ENCODE measurements at regions not wholly inside any gene's neighbourhood (a gene's known extent, or its start where the extent isn't known, plus 50 kb on each side); places are given as distances from the start of the nearest gene placed in this dataset.

DNA sequence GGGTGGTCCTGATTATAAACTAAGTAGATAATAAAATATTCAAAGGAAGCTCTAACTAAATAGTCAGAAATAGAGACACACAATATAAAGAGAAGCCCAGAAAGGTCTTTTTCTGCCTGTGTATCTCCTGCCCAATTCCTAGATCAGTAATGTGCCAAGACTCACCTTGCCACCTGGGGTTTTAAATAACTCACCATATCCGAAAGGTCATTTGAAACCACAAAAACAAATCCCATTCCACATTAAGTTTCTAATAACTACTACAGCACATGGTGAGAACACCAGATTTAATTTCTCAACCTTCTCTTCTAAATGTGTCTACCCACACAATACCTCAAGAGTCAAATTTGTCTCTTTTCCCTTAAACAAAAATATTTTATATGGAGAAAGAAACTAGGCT, 75.2 kb downstream of the ZNF608 start:
- Histone ChIP-seq H3K4me3 (ENCODE audit: low read depth, low read length) (no peak overlapping the region), H3K36me3 (ENCODE audit: control insufficient read depth in 2 of 2, insufficient read depth in 1 of 2, low read length in 2 of 2) (no peaks in the 10 kb centered on the region), H3K27ac (ENCODE audit: extremely low read depth, low read depth, low read length) (peak overlapping the region; percentile 72), H3K9me3 (ENCODE audit: control insufficient read depth, insufficient read depth, low read depth, low read length) (no peaks in the 10 kb centered on the region), H3K4me1 (ENCODE audit: control insufficient read depth, insufficient read depth, low read length) (peaks cover 60% of the 10 kb centered on the region)
- ChIA-PET CTCF (interaction anchor here (0.8 to 1.0 kb wide), 2 partner anchors 9 to 371 kb away, joined by 3 read pairs; no protein-coding TSS in a partner anchor), POLR2A (interaction anchor here (1.1 to 1.3 kb wide), 2 partner anchors 10 to 77 kb away, joined by 3 to 6 read pairs; no protein-coding TSS in a partner anchor)
- TF ChIP-seq, protein P1, sequence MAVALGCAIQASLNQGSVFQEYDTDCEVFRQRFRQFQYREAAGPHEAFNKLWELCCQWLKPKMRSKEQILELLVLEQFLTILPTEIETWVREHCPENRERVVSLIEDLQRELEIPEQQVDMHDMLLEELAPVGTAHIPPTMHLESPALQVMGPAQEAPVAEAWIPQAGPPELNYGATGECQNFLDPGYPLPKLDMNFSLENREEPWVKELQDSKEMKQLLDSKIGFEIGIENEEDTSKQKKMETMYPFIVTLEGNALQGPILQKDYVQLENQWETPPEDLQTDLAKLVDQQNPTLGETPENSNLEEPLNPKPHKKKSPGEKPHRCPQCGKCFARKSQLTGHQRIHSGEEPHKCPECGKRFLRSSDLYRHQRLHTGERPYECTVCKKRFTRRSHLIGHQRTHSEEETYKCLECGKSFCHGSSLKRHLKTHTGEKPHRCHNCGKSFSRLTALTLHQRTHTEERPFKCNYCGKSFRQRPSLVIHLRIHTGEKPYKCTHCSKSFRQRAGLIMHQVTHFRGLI (tag by site-specific recombination; IDR thresholded peaks at IDR 0.05): no peak
- TF ChIP-seq, protein P2, sequence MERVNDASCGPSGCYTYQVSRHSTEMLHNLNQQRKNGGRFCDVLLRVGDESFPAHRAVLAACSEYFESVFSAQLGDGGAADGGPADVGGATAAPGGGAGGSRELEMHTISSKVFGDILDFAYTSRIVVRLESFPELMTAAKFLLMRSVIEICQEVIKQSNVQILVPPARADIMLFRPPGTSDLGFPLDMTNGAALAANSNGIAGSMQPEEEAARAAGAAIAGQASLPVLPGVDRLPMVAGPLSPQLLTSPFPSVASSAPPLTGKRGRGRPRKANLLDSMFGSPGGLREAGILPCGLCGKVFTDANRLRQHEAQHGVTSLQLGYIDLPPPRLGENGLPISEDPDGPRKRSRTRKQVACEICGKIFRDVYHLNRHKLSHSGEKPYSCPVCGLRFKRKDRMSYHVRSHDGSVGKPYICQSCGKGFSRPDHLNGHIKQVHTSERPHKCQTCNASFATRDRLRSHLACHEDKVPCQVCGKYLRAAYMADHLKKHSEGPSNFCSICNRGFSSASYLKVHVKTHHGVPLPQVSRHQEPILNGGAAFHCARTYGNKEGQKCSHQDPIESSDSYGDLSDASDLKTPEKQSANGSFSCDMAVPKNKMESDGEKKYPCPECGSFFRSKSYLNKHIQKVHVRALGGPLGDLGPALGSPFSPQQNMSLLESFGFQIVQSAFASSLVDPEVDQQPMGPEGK (tag by site-specific recombination; IDR thresholded peaks at IDR 0.05): peak; percentile 13; the same call in 1 of the 2 replicates
- 0 out of 2 replicates have a peak, but pooled peaks have one; percentile 7 for TF ChIP-seq ZBTB17 (tag by site-specific recombination; IDR thresholded peaks at IDR 0.05)
- 0 out of 2 replicates have a peak, but pooled peaks have one; percentile 16 for TF ChIP-seq KLF10 (tag by site-specific recombination; IDR thresholded peaks at IDR 0.05)
- TF ChIP-seq, protein P3, sequence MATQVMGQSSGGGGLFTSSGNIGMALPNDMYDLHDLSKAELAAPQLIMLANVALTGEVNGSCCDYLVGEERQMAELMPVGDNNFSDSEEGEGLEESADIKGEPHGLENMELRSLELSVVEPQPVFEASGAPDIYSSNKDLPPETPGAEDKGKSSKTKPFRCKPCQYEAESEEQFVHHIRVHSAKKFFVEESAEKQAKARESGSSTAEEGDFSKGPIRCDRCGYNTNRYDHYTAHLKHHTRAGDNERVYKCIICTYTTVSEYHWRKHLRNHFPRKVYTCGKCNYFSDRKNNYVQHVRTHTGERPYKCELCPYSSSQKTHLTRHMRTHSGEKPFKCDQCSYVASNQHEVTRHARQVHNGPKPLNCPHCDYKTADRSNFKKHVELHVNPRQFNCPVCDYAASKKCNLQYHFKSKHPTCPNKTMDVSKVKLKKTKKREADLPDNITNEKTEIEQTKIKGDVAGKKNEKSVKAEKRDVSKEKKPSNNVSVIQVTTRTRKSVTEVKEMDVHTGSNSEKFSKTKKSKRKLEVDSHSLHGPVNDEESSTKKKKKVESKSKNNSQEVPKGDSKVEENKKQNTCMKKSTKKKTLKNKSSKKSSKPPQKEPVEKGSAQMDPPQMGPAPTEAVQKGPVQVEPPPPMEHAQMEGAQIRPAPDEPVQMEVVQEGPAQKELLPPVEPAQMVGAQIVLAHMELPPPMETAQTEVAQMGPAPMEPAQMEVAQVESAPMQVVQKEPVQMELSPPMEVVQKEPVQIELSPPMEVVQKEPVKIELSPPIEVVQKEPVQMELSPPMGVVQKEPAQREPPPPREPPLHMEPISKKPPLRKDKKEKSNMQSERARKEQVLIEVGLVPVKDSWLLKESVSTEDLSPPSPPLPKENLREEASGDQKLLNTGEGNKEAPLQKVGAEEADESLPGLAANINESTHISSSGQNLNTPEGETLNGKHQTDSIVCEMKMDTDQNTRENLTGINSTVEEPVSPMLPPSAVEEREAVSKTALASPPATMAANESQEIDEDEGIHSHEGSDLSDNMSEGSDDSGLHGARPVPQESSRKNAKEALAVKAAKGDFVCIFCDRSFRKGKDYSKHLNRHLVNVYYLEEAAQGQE (tag by site-specific recombination; IDR thresholded peaks at IDR 0.05): 0 out of 2 replicates have a peak, but pooled peaks have one; percentile 6
- TF ChIP-seq, protein P4, sequence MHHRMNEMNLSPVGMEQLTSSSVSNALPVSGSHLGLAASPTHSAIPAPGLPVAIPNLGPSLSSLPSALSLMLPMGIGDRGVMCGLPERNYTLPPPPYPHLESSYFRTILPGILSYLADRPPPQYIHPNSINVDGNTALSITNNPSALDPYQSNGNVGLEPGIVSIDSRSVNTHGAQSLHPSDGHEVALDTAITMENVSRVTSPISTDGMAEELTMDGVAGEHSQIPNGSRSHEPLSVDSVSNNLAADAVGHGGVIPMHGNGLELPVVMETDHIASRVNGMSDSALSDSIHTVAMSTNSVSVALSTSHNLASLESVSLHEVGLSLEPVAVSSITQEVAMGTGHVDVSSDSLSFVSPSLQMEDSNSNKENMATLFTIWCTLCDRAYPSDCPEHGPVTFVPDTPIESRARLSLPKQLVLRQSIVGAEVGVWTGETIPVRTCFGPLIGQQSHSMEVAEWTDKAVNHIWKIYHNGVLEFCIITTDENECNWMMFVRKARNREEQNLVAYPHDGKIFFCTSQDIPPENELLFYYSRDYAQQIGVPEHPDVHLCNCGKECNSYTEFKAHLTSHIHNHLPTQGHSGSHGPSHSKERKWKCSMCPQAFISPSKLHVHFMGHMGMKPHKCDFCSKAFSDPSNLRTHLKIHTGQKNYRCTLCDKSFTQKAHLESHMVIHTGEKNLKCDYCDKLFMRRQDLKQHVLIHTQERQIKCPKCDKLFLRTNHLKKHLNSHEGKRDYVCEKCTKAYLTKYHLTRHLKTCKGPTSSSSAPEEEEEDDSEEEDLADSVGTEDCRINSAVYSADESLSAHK (tag by site-specific recombination; IDR thresholded peaks at IDR 0.05): peak; percentile 20; the same call in 1 of the 2 replicates
- TF ChIP-seq ZNF335 (tag by site-specific recombination; conservative IDR thresholded peaks at IDR 0.05): 0 out of 2 replicates have a peak, but pooled peaks have one; percentile 49
- TF ChIP-seq KLF7 (tag by site-specific recombination; IDR thresholded peaks at IDR 0.05; ENCODE audit: borderline replicate concordance): 0 out of 2 replicates have a peak, but pooled peaks have one; percentile 16
- TF ChIP-seq ZBTB8A (tag by site-specific recombination; IDR thresholded peaks at IDR 0.05): peak; percentile 51; the same call in 1 of the 2 replicates
- TF ChIP-seq GFI1B (tag by site-specific recombination; IDR thresholded peaks at IDR 0.05): 0 out of 2 replicates have a peak, but pooled peaks have one; percentile 54
- no peak for TF ChIP-seq ZNF514 (tag by site-specific recombination; IDR thresholded peaks at IDR 0.05)
- no peak for TF ChIP-seq ZNF433 (tag by site-specific recombination; IDR thresholded peaks at IDR 0.05; ENCODE audit: low read depth)

DNA sequence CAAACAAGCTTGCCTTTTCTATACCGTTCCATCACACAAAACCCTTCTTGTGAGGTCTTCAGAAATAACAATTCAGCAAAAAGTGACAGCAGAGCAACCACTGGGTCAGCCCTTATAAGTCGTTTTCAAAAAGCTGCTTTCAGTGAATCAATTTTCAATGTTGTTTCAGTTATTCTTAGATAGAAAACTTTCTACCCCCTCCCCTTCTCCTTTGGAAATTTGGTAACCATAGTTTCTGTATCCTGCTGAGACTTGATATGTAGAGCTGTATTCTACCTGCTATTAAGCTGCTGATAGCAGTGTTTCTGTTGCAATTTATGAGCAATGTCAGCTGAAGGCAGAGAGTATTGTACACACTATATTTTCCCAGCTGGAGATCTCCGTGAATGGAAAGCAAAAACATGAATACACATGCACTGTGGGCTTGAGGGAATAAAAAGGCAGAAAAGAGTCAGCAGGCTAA, 75.7 kb downstream of the ZNF608 start:
- Histone ChIP-seq H3K4me3 (ENCODE audit: low read depth, low read length) (no peak overlapping the region), H3K4me1 (ENCODE audit: control insufficient read depth, insufficient read depth, low read length) (peaks cover 60% of the 10 kb centered on the region), H3K27ac (ENCODE audit: extremely low read depth, low read depth, low read length) (peak overlapping the region; percentile 72), H3K36me3 (ENCODE audit: control insufficient read depth in 2 of 2, insufficient read depth in 1 of 2, low read length in 2 of 2) (no peaks in the 10 kb centered on the region), H3K9me3 (ENCODE audit: control insufficient read depth, insufficient read depth, low read depth, low read length) (no peaks in the 10 kb centered on the region)
- POLR2A ChIA-PET: interaction anchor here (0.6 to 1.3 kb wide), 2 partner anchors 9 to 52 kb away, joined by 4 to 6 read pairs; no protein-coding TSS in a partner anchor
- CTCF ChIA-PET: interaction anchor here (0.8 to 1.0 kb wide), 2 partner anchors 9 to 370 kb away, joined by 3 read pairs; no protein-coding TSS in a partner anchor
- peak; percentile 77; the same call in 1 of the 2 replicates for TF ChIP-seq ZBTB17 (tag by site-specific recombination; IDR thresholded peaks at IDR 0.05)
- TF ChIP-seq BCL11A (tag by site-specific recombination; IDR thresholded peaks at IDR 0.05; ENCODE audit: low read depth): no peak
- TF ChIP-seq, protein P5, sequence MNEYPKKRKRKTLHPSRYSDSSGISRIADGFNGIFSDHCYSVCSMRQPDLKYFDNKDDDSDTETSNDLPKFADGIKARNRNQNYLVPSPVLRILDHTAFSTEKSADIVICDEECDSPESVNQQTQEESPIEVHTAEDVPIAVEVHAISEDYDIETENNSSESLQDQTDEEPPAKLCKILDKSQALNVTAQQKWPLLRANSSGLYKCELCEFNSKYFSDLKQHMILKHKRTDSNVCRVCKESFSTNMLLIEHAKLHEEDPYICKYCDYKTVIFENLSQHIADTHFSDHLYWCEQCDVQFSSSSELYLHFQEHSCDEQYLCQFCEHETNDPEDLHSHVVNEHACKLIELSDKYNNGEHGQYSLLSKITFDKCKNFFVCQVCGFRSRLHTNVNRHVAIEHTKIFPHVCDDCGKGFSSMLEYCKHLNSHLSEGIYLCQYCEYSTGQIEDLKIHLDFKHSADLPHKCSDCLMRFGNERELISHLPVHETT (tag by site-specific recombination; IDR thresholded peaks at IDR 0.05): no peak
- no peak for TF ChIP-seq ZNF48 (tag by site-specific recombination; IDR thresholded peaks at IDR 0.05)
- TF ChIP-seq, protein P6, sequence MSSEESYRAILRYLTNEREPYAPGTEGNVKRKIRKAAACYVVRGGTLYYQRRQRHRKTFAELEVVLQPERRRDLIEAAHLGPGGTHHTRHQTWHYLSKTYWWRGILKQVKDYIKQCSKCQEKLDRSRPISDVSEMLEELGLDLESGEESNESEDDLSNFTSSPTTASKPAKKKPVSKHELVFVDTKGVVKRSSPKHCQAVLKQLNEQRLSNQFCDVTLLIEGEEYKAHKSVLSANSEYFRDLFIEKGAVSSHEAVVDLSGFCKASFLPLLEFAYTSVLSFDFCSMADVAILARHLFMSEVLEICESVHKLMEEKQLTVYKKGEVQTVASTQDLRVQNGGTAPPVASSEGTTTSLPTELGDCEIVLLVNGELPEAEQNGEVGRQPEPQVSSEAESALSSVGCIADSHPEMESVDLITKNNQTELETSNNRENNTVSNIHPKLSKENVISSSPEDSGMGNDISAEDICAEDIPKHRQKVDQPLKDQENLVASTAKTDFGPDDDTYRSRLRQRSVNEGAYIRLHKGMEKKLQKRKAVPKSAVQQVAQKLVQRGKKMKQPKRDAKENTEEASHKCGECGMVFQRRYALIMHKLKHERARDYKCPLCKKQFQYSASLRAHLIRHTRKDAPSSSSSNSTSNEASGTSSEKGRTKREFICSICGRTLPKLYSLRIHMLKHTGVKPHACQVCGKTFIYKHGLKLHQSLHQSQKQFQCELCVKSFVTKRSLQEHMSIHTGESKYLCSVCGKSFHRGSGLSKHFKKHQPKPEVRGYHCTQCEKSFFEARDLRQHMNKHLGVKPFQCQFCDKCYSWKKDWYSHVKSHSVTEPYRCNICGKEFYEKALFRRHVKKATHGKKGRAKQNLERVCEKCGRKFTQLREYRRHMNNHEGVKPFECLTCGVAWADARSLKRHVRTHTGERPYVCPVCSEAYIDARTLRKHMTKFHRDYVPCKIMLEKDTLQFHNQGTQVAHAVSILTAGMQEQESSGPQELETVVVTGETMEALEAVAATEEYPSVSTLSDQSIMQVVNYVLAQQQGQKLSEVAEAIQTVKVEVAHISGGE (tag by site-specific recombination; conservative IDR thresholded peaks at IDR 0.05; ENCODE audit: low read depth): no peak
- TF ChIP-seq ZSCAN30 (tag by site-specific recombination; IDR thresholded peaks at IDR 0.05): peak; percentile 91

Measured in HEK293 (cell line).